Left lung (tissue), 4 donors: ENCODE measurements at regions not wholly inside any gene's neighbourhood (a gene's known extent, or its start where the extent isn't known, plus 50 kb on each side); places are given as distances from the start of the nearest gene placed in this dataset.

Experiments used
- ATAC-seq: fragments of 200-7000 bp; cut with Tn5 transposase; one replicate; pipeline ENCODE4 v1.9.1; 2020; ENCODE audit warnings: moderate library complexity
- DNase-seq, 4 donors: peaks; one replicate each; pipeline ENCODE4 v3.0.0-alpha.2; 2013 to 2020
- H3K27ac ChIP-seq, 2 donors: fragments of 200-600 bp; sonication (generic) in 1 of 2; one replicate each; pipeline versions ENCODE4 v1.5.0 to v1.8.0; 2020 to 2021
- H3K27me3 ChIP-seq, 2 donors: fragments of 200-600 bp; sonication (generic) in 1 of 2; one replicate each; pipeline versions ENCODE4 v1.5.0 to v1.8.0; 2020 to 2021
- H3K36me3 ChIP-seq, 2 donors: fragments of 200-600 bp; sonication (generic) in 1 of 2; one replicate each; pipeline versions ENCODE4 v1.5.0 to v1.8.0; 2020 to 2021
- H3K4me1 ChIP-seq, 2 donors: fragments of 200-600 bp; one replicate each; pipeline ENCODE4 v1.8.0; 2021
- H3K4me3 ChIP-seq, 2 donors: fragments of 200-600 bp; sonication (generic) in 1 of 2; one replicate each; pipeline versions ENCODE4 v1.5.0 to v1.8.0; 2020 to 2021; ENCODE audit warnings: mild to moderate bottlenecking in 1 of 2
- H3K9me3 ChIP-seq, 2 donors: fragments of 200-600 bp; sonication (generic) in 1 of 2; one replicate each; pipeline versions ENCODE4 v1.5.0 to v1.8.0; 2020 to 2021
- intact Hi-C, 2 donors: fragments of 100-400 bp; cut with DNase I; formaldehyde crosslinking; loops; one replicate each; pipeline versions ENCODE4 v1.11.2 to v1.14.2; 2022
- TF ChIP-seq, protein P1 (sequence below), 2 donors: fragments of 200-600 bp; sonication (generic) in 1 of 2; IDR thresholded peaks; one replicate each; pipeline versions ENCODE4 v1.5.0 to v1.8.0; 2021; ENCODE audit warnings: antibody characterized with exemption in 2 of 2
- donor health status: DM: no; HTN: yes; CAD: no.
- donor health status: DM: no; HTN: no; CAD: no.

DNA sequence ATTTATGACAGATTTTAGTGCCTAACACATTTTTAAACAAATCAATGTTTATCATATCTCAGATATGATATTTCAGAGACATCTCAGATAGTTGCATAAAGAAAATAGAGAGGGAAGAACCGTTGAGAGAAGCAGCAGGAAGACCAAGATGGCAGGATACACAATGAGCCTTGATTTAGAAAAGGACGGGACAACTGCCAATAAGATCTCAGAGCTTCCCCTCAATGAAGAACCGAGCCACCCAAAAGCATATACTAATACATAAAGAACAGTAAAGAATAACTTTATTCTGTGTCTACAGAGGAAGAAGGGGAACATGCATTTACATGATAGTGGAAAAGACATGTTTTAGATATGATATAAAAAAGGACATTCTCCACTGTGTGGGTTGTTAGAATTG is 375.9 kb upstream of the SOX5 start:
- H3K4me3 ChIP-seq, result no peak overlapping the region
- H3K4me1 ChIP-seq, result no peaks in the 10 kb centered on the region
- DNase-seq, result no peak
- H3K9me3 ChIP-seq, result no peaks in the 10 kb centered on the region
- no peaks in the 10 kb centered on the region for H3K27me3 ChIP-seq
- no peak for ATAC-seq
- TF ChIP-seq, protein P1, sequence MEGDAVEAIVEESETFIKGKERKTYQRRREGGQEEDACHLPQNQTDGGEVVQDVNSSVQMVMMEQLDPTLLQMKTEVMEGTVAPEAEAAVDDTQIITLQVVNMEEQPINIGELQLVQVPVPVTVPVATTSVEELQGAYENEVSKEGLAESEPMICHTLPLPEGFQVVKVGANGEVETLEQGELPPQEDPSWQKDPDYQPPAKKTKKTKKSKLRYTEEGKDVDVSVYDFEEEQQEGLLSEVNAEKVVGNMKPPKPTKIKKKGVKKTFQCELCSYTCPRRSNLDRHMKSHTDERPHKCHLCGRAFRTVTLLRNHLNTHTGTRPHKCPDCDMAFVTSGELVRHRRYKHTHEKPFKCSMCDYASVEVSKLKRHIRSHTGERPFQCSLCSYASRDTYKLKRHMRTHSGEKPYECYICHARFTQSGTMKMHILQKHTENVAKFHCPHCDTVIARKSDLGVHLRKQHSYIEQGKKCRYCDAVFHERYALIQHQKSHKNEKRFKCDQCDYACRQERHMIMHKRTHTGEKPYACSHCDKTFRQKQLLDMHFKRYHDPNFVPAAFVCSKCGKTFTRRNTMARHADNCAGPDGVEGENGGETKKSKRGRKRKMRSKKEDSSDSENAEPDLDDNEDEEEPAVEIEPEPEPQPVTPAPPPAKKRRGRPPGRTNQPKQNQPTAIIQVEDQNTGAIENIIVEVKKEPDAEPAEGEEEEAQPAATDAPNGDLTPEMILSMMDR (IDR thresholded peaks at IDR 0.05), result no peak
- no peak overlapping the region for H3K27ac ChIP-seq
- H3K36me3 ChIP-seq, result no peaks in the 10 kb centered on the region
- intact Hi-C loops, result no loop called here

DNA sequence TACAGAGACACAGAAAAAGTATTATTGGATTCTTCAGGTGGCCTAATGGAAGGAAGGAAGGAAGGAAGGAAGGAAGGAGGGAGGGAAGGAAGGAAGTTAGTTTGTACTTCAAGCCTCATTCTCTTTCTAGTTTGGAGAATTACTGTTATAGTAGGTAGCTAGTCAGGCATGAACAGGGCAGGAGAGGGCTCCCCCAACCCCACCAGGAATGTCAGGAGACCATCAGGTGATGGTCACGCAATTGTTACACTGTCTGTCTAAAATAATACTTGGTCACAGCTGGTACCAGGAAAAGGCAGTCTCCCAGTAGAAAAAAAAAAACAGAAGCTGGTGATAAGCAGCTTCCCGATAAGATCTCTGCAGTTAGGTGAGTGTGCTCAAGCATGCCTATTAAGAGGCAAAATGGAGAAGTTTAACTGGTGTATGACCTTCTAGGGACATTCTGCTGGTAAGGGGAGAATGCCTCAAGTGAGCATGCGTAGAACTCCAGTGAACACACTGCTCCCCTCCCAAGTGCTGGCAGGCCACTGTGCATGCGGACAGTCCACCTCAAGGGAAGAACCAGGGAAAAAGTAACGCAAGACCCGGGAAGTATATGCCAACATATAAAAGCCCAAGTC is 358.4 kb upstream of the SOX5 start:
- H3K27me3 ChIP-seq, result no peaks in the 10 kb centered on the region
- no peaks in the 10 kb centered on the region for H3K36me3 ChIP-seq
- peak; percentile 89 for ATAC-seq
- H3K4me3 ChIP-seq, result no peak overlapping the region
- no peaks in the 10 kb centered on the region for H3K4me1 ChIP-seq
- TF ChIP-seq, protein P1 (IDR thresholded peaks at IDR 0.05), result no peak
- H3K9me3 ChIP-seq, result no peaks in the 10 kb centered on the region
- DNase-seq, result peak in 2 of 4 donors; percentile 34 to 40
- intact Hi-C loops, result no loop called here
- H3K27ac ChIP-seq, result no peak overlapping the region

DNA sequence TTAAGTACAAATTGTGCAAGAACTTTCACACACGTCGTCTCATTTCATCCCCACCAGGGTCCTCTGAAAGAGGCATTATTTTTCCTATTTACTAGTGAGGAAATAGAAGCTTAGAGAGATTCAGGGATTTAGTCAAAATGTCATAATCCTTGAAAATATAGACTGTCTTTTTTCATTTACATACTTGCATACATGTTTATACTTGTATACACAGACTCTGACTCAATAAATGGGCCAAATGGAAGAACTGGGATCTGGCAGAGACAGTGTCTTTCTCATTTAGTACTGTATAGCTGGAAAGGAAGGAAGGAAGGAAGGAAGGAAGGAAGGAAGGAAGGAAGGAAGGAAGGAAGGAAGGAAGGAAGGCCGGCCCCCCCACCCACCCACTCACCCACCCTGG is 357.7 kb upstream of the SOX5 start:
- no peaks in the 10 kb centered on the region for H3K9me3 ChIP-seq
- no peaks in the 10 kb centered on the region for H3K27me3 ChIP-seq
- no peaks in the 10 kb centered on the region for H3K36me3 ChIP-seq
- no peaks in the 10 kb centered on the region for H3K4me1 ChIP-seq
- TF ChIP-seq, protein P1 (IDR thresholded peaks at IDR 0.05), result no peak
- no peak overlapping the region for H3K27ac ChIP-seq
- DNase-seq, result no peak
- intact Hi-C loops, result no loop called here
- no peak overlapping the region for H3K4me3 ChIP-seq
- ATAC-seq, result no peak

DNA sequence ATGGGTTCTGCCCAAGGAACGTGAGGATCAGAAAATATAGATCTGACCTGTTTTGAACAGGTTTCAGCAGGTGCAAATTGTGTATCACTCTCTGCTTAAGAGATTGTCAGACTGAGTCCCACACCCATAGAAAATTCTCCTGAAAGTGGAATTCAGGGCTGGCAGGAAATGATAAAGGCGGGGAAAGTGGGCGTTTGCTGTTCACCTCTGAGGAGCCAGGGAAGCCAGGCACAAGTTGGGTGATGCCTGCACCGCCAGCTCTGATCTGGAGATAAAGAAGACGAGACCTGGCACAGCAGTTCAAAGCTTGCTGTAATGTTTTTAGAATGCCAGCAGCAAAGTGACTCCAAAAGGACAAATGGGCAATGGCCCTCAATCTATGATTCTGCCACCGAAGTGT is 356.5 kb upstream of the SOX5 start:
- TF ChIP-seq, protein P1 (IDR thresholded peaks at IDR 0.05), result no peak
- H3K9me3 ChIP-seq, result no peaks in the 10 kb centered on the region
- intact Hi-C loops, result no loop called here
- no peak overlapping the region for H3K27ac ChIP-seq
- no peaks in the 10 kb centered on the region for H3K4me1 ChIP-seq
- no peaks in the 10 kb centered on the region for H3K36me3 ChIP-seq
- no peak for DNase-seq
- H3K4me3 ChIP-seq, result no peak overlapping the region
- H3K27me3 ChIP-seq, result no peaks in the 10 kb centered on the region
- ATAC-seq, result no peak

DNA sequence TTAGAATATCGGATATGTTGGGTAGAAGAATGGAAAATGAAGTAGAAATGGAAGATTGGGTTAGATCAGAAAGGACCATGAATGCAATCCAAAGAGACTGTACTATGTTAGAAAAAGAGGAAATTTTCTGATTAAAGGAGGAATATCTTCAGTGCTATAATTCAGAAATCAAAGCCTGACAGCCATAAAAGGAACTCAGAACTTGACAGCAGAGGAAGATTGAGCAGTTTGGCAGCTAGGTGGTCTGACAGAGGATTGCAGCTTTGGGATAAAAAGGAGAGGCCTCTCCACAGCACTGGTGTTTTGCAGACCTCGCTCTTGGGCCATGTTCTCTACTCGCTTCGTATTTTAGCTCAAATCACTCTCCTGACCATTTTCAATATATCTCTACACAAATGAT is 354.8 kb upstream of the SOX5 start:
- no peaks in the 10 kb centered on the region for H3K4me1 ChIP-seq
- TF ChIP-seq, protein P1 (IDR thresholded peaks at IDR 0.05), result no peak
- no peaks in the 10 kb centered on the region for H3K9me3 ChIP-seq
- no peaks in the 10 kb centered on the region for H3K27me3 ChIP-seq
- no peak for ATAC-seq
- no peaks in the 10 kb centered on the region for H3K36me3 ChIP-seq
- no peak overlapping the region for H3K27ac ChIP-seq
- H3K4me3 ChIP-seq, result no peak overlapping the region
- intact Hi-C loops, result no loop called here
- no peak for DNase-seq
